Neural cell (in vitro differentiated cells): ENCODE measurements at regions not wholly inside any gene's neighbourhood (a gene's known extent, or its start where the extent isn't known, plus 50 kb on each side); places are given as distances from the start of the nearest gene placed in this dataset.

Source experiments
- H2AFZ ChIP-seq: fragments of 200-600, 300-800 bp; sonication (generic), shearing (Covaris generic); 2 replicates; pipeline ENCODE4 v1.6.0; 2014; ENCODE audit warnings: low read depth, mild to moderate bottlenecking, antibody characterized with exemption, low read length, moderate library complexity
- H3F3A ChIP-seq: fragments of 200-600 bp; shearing (Covaris generic); 2 replicates; pipeline ENCODE4 v1.6.1; 2016; ENCODE audit warnings: mild to moderate bottlenecking, moderate library complexity, mixed read lengths, antibody characterized with exemption, low read length; ENCODE audit not compliant: insufficient read depth, poor library complexity, severe bottlenecking
- H3K27ac ChIP-seq: fragments of 200-600, 300-800 bp; sonication (generic), shearing (Covaris generic); 2 replicates; pipeline ENCODE4 v1.5.1; 2014; ENCODE audit warnings: mild to moderate bottlenecking, low read length, moderate library complexity
- H3K27me3 ChIP-seq: fragments of 300-800, 200-600 bp; sonication (generic), shearing (Covaris generic); 2 replicates; pipeline ENCODE4 v1.6.0; 2014; ENCODE audit warnings: mild to moderate bottlenecking, low read depth, low read length, moderate library complexity; ENCODE audit not compliant: insufficient read depth
- H3K36me3 ChIP-seq: fragments of 300-800, 200-600 bp; sonication (generic), shearing (Covaris generic); 2 replicates; pipeline ENCODE4 v1.5.1; 2014; ENCODE audit warnings: mild to moderate bottlenecking, antibody characterized with exemption, low read length, moderate library complexity; ENCODE audit not compliant: insufficient read depth
- H3K4me2 ChIP-seq: fragments of 300-800, 200-600 bp; sonication (generic), shearing (Covaris generic); 2 replicates; pipeline ENCODE4 v1.6.0; 2014; ENCODE audit warnings: mild to moderate bottlenecking, low read length
- H3K4me3 ChIP-seq: fragments of 300-800, 200-600 bp; sonication (generic), shearing (Covaris generic); 2 replicates; pipeline ENCODE4 v1.5.1; 2014; ENCODE audit warnings: mild to moderate bottlenecking, low read length, moderate library complexity
- H3K79me2 ChIP-seq: fragments of 200-600 bp; shearing (Covaris generic); replicated peaks from 2 replicates; pipeline ENCODE4 v1.6.0; 2014; ENCODE audit warnings: mild to moderate bottlenecking, low read length, moderate library complexity; ENCODE audit not compliant: insufficient read depth
- H3K9ac ChIP-seq: fragments of 300-800, 200-600 bp; sonication (generic), shearing (Covaris generic); 2 replicates; pipeline ENCODE4 v1.6.1; 2016; ENCODE audit warnings: mild to moderate bottlenecking, low read length, mixed read lengths
- H3K9me2 ChIP-seq: fragments of 200-600 bp; shearing (Covaris generic); 2 replicates; pipeline ENCODE4 v1.6.1; 2016; ENCODE audit warnings: mild to moderate bottlenecking, low read length, mixed read lengths; ENCODE audit not compliant: insufficient read depth
- H3K9me3 ChIP-seq: fragments of 200-600, 300-800 bp; sonication (generic), shearing (Covaris generic); 2 replicates; pipeline ENCODE4 v1.6.1; 2016; ENCODE audit warnings: mild to moderate bottlenecking, mixed run types, low read length, moderate library complexity, mixed read lengths
- H4K20me1 ChIP-seq: fragments of 200-600 bp; shearing (Covaris generic); 2 replicates; pipeline ENCODE4 v1.6.1; 2016; ENCODE audit warnings: mild to moderate bottlenecking, mixed run types; ENCODE audit not compliant: insufficient read depth
- CTCF ChIP-seq: fragments of 450-650 bp; IDR thresholded peaks from 2 replicates; pipeline ENCODE4 v1.5.1; 2014; ENCODE audit warnings: antibody characterized with exemption, mild to moderate bottlenecking, moderate library complexity; ENCODE audit not compliant: poor library complexity, severe bottlenecking
- EP300 ChIP-seq: fragments of 450-650 bp; conservative IDR thresholded peaks from 2 replicates; pipeline ENCODE4 v1.6.1; 2014; ENCODE audit warnings: antibody characterized with exemption, mild to moderate bottlenecking, moderate library complexity; ENCODE audit not compliant: poor library complexity, severe bottlenecking
- EZH2 ChIP-seq: fragments of 200-600, 300-800 bp; shearing (Covaris generic), sonication (generic); IDR thresholded peaks from 2 replicates; pipeline ENCODE4 v1.6.1; 2014; ENCODE audit warnings: antibody characterized with exemption, low read length, borderline replicate concordance, mild to moderate bottlenecking; ENCODE audit not compliant: insufficient read depth, poor library complexity, severe bottlenecking
- MXI1 ChIP-seq: fragments of 450-650 bp; conservative IDR thresholded peaks from 2 replicates; pipeline ENCODE4 v1.6.1; 2014; ENCODE audit warnings: antibody characterized with exemption, mild to moderate bottlenecking; ENCODE audit not compliant: poor library complexity, severe bottlenecking
- POLR2AphosphoS5 ChIP-seq: IDR thresholded peaks from 2 replicates; pipeline ENCODE4 v1.6.1; 2012
- RAD21 ChIP-seq: fragments of 450-650 bp; conservative IDR thresholded peaks from 2 replicates; pipeline ENCODE4 v1.6.1; 2014; ENCODE audit warnings: antibody characterized with exemption, mild to moderate bottlenecking, moderate library complexity
- REST ChIP-seq: IDR thresholded peaks from 2 replicates; pipeline ENCODE4 v1.6.1; 2012; ENCODE audit warnings: borderline replicate concordance
- SMC3 ChIP-seq: fragments of 450-650 bp; conservative IDR thresholded peaks from 2 replicates; pipeline ENCODE4 v1.6.1; 2014; ENCODE audit warnings: antibody characterized with exemption, mild to moderate bottlenecking, moderate library complexity; ENCODE audit not compliant: poor library complexity
- TAF1 ChIP-seq: IDR thresholded peaks from 2 replicates; pipeline ENCODE4 v1.6.1; 2012; ENCODE audit warnings: low read depth

GRCh38 chr9:129471201-129472019 is 149.5 kb downstream of the C9orf50 start:
- H3K9me2 ChIP-seq, result no peaks in the 10 kb centered on the region
- no peak overlapping the region for H3K9ac ChIP-seq
- no peaks in the 10 kb centered on the region for H4K20me1 ChIP-seq
- H3K27me3 ChIP-seq, result no peaks in the 10 kb centered on the region
- H2AFZ ChIP-seq, result no peak overlapping the region
- H3K27ac ChIP-seq, result no peak overlapping the region
- H3K4me3 ChIP-seq, result no peak overlapping the region
- H3K36me3 ChIP-seq, result no peaks in the 10 kb centered on the region
- no peak overlapping the region for H3K4me2 ChIP-seq
- H3F3A ChIP-seq, result no peaks in the 10 kb centered on the region
- TF ChIP-seq EZH2 (no peak), MXI1 (no peak), CTCF (no peak), SMC3 (no peak), REST (no peak), POLR2AphosphoS5 (no peak), RAD21 (no peak), EP300 (no peak), TAF1 (no peak)
- H3K79me2 ChIP-seq, result no peaks in the 10 kb centered on the region
- no peaks in the 10 kb centered on the region for H3K9me3 ChIP-seq

- H3K9me3 ChIP-seq, result no peaks in the 10 kb centered on the region
- no peak overlapping the region for H3K4me3 ChIP-seq
- H3K36me3 ChIP-seq, result no peaks in the 10 kb centered on the region
- H3K4me2 ChIP-seq, result no peak overlapping the region
- no peaks in the 10 kb centered on the region for H3K27me3 ChIP-seq
- H3F3A ChIP-seq, result no peaks in the 10 kb centered on the region
- no peak overlapping the region for H2AFZ ChIP-seq
- H4K20me1 ChIP-seq, result no peaks in the 10 kb centered on the region
- H3K9me2 ChIP-seq, result no peaks in the 10 kb centered on the region
- no peak overlapping the region for H3K9ac ChIP-seq
- H3K27ac ChIP-seq, result no peak overlapping the region
- TF ChIP-seq POLR2AphosphoS5, result no peak
- no peak for TF ChIP-seq TAF1
- no peak for TF ChIP-seq RAD21
- TF ChIP-seq REST, result no peak
- TF ChIP-seq MXI1, result no peak
- no peak for TF ChIP-seq EP300
- TF ChIP-seq EZH2, result no peak
- no peak for TF ChIP-seq SMC3
- no peak for TF ChIP-seq CTCF
- H3K79me2 ChIP-seq, result no peaks in the 10 kb centered on the region
These were observed 150.9 kb downstream of the C9orf50 start for GRCh38 chr9:129469988-129470316.
